Neuronal stem cell (in vitro differentiated cells): ENCODE measurements at regions not wholly inside any gene's neighbourhood (a gene's known extent, or its start where the extent isn't known, plus 50 kb on each side); places are given as distances from the start of the nearest gene placed in this dataset.

Experiments used
- DNase-seq: peaks from one replicate; pipeline ENCODE4 v3.0.0-alpha.2; 2013; ENCODE audit warnings: low spot score
- H2AFZ ChIP-seq: one replicate; pipeline ENCODE4 v1.6.1; 2013; ENCODE audit warnings: mild to moderate bottlenecking, low read length, inconsistent platforms
- H2AK5ac ChIP-seq: 2 replicates; pipeline ENCODE4 v1.6.1; 2013; ENCODE audit warnings: low read depth, mild to moderate bottlenecking, inconsistent platforms, low read length, moderate library complexity, mixed read lengths
- H2BK120ac ChIP-seq: 2 replicates; pipeline ENCODE4 v1.6.1; 2013; ENCODE audit warnings: low read depth, mild to moderate bottlenecking, inconsistent platforms, low read length, moderate library complexity, mixed read lengths
- H2BK12ac ChIP-seq: one replicate; pipeline ENCODE4 v1.6.1; 2013; ENCODE audit warnings: low read length, inconsistent platforms
- H2BK15ac ChIP-seq: 2 replicates; pipeline ENCODE4 v1.6.1; 2013; ENCODE audit warnings: mild to moderate bottlenecking, low read length, inconsistent platforms, mixed read lengths
- H2BK5ac ChIP-seq: one replicate; pipeline ENCODE4 v1.6.1; 2013; ENCODE audit warnings: inconsistent platforms, mild to moderate bottlenecking, low read length, moderate library complexity
- H3K14ac ChIP-seq: one replicate; pipeline ENCODE4 v1.6.1; 2013; ENCODE audit warnings: low read length, inconsistent platforms
- H3K18ac ChIP-seq: 2 replicates; pipeline ENCODE4 v1.6.1; 2013; ENCODE audit warnings: low read length, inconsistent platforms
- H3K23ac ChIP-seq: 2 replicates; pipeline ENCODE4 v1.6.1; 2013; ENCODE audit warnings: low read depth, mild to moderate bottlenecking, mixed read lengths, low read length, inconsistent platforms; ENCODE audit not compliant: poor library complexity
- H3K27ac ChIP-seq: replicated peaks from 3 replicates; pipeline ENCODE4 v1.5.1; 2013; ENCODE audit warnings: low read length, inconsistent platforms
- H3K27me3 ChIP-seq, 3 experiments: 2 replicates each; pipeline ENCODE4 v1.6.1; 2013; ENCODE audit warnings: low read length in 3 of 3, mild to moderate bottlenecking in 2 of 3, inconsistent platforms in 1 of 3, low read depth in 1 of 3, mixed read lengths in 1 of 3, moderate library complexity in 1 of 3; ENCODE audit not compliant: control insufficient read depth in 3 of 3, insufficient read depth in 3 of 3
- H3K36me3 ChIP-seq, 2 donors: replicated peaks in 1 of 2; 2 replicates each; pipeline ENCODE4 v1.6.1; 2013; ENCODE audit warnings: low read length in 2 of 2; ENCODE audit not compliant: control insufficient read depth in 2 of 2, insufficient read depth in 2 of 2
- H3K4ac ChIP-seq: 2 replicates; pipeline ENCODE4 v1.6.1; 2013; ENCODE audit warnings: inconsistent platforms, mild to moderate bottlenecking, low read length, moderate library complexity
- H3K4me1 ChIP-seq, 2 donors: 1 replicate in 1 of 2; 2 replicates in 1 of 2; pipeline ENCODE4 v1.6.1; 2013; ENCODE audit warnings: low read length in 2 of 2, low read depth in 1 of 2; ENCODE audit not compliant: control insufficient read depth in 2 of 2, insufficient read depth in 1 of 2
- H3K4me2 ChIP-seq: one replicate; pipeline ENCODE4 v1.6.1; 2013; ENCODE audit warnings: mild to moderate bottlenecking, low read length, inconsistent platforms; ENCODE audit not compliant: insufficient read depth, poor library complexity, severe bottlenecking
- H3K4me3 ChIP-seq, 2 donors: 2 replicates each; pipeline ENCODE4 v1.5.1; 2013; ENCODE audit warnings: low read length in 2 of 2, mild to moderate bottlenecking in 2 of 2, inconsistent platforms in 1 of 2, moderate library complexity in 1 of 2
- H3K79me1 ChIP-seq: one replicate; pipeline ENCODE4 v1.6.1; 2013; ENCODE audit warnings: low read depth, mild to moderate bottlenecking, inconsistent platforms, low read length, moderate library complexity
- H3K9ac ChIP-seq: one replicate; pipeline ENCODE4 v1.6.1; 2013; ENCODE audit warnings: mild to moderate bottlenecking, low read depth, low read length, inconsistent platforms; ENCODE audit not compliant: poor library complexity
- H3K9me3 ChIP-seq, 2 donors: replicated peaks in 1 of 2; 2 replicates each; pipeline versions ENCODE3 to v1.6.1; 2013; ENCODE audit warnings: low read length in 2 of 2, mild to moderate bottlenecking in 2 of 2, inconsistent platforms in 1 of 2, low read depth in 1 of 2, mixed read lengths in 1 of 2, moderate library complexity in 1 of 2; ENCODE audit not compliant: control insufficient read depth in 2 of 2, insufficient read depth in 1 of 2
- H4K8ac ChIP-seq: one replicate; pipeline ENCODE4 v1.6.1; 2013; ENCODE audit warnings: low read depth, mild to moderate bottlenecking, inconsistent platforms, low read length, moderate library complexity
- H4K91ac ChIP-seq: one replicate; pipeline ENCODE4 v1.6.1; 2013; ENCODE audit warnings: low read length, low read depth, mild to moderate bottlenecking, inconsistent platforms; ENCODE audit not compliant: poor library complexity
- WGBS, 2 donors: extraction: QIAGEN DNeasy Blood & Tissue Kit; methylation state at CpG; one replicate each; pipeline ENCODE4 v1.1.7; 2013; ENCODE audit warnings: missing lambda C conversion rate in 2 of 2, mixed read lengths in 1 of 2; ENCODE audit not compliant: insufficient read length in 2 of 2, insufficient replicate concordance in 1 of 2; ENCODE audit errors: extremely low coverage in 2 of 2; 5-methylcytosine and 5-hydroxymethylcytosine counted together

GRCh38 chr6:105795913-105796517 is 290.1 kb upstream of the PRDM1 start:
- WGBS, 2 donors, result no CpG with 5 or more reads among the region's 9 CpGs
- Histone ChIP-seq H3K9ac (no peak overlapping the region), H3K14ac (no peak overlapping the region), H4K8ac (no peak overlapping the region), H3K4me1 (peaks cover 0 to 5% of the 10 kb centered on the region in 2 donors), H2BK12ac (no peak overlapping the region), H3K18ac (no peak overlapping the region), H2AFZ (no peak overlapping the region), H2BK5ac (no peak overlapping the region), H3K23ac (no peak overlapping the region), H2BK15ac (no peak overlapping the region), H3K36me3 (no peaks in the 10 kb centered on the region), H3K4me3 (no peak overlapping the region), H3K9me3 (no peaks in the 10 kb centered on the region), H3K4me2 (no peak overlapping the region), H3K27ac (no peak overlapping the region), H3K27me3 (no peaks in the 10 kb centered on the region), H3K79me1 (no peaks in the 10 kb centered on the region), H4K91ac (no peak overlapping the region), H2BK120ac (no peak overlapping the region), H3K4ac (no peak overlapping the region), H2AK5ac (no peak overlapping the region)
- DNase-seq, result no peak

DNA sequence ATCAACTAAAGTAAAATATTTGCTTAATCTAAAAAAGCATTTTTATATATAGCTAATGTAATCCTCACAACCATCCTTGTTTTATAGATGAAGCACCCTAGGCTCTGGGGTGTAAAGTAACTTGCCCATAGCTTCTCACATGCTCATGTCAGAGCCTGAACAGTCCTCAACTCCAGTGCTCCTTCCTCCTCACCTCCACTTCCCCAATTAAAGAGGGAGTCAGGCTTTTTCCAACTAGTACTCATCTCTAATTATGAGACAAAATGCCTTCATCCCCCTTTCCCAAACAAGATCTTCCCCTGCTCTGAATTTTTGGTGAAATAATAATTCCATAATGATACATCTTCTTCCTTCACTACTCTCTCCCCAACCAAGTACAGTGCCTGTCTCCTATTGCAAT is 290.8 kb upstream of the PRDM1 start:
- no peaks in the 10 kb centered on the region for H3K27me3 ChIP-seq
- no peak overlapping the region for H3K9ac ChIP-seq
- no peak overlapping the region for H2BK15ac ChIP-seq
- H3K27ac ChIP-seq, result no peak overlapping the region
- H4K91ac ChIP-seq, result no peak overlapping the region
- no peak overlapping the region for H3K14ac ChIP-seq
- no peak overlapping the region for H3K18ac ChIP-seq
- no peak overlapping the region for H2AFZ ChIP-seq
- H2BK12ac ChIP-seq, result no peak overlapping the region
- H3K4me2 ChIP-seq, result no peak overlapping the region
- no peaks in the 10 kb centered on the region for H3K9me3 ChIP-seq
- H2BK5ac ChIP-seq, result no peak overlapping the region
- DNase-seq, result no peak
- H3K4ac ChIP-seq, result no peak overlapping the region
- H3K4me3 ChIP-seq, result no peak overlapping the region
- H2BK120ac ChIP-seq, result no peak overlapping the region
- no peaks in the 10 kb centered on the region for H3K79me1 ChIP-seq
- H3K36me3 ChIP-seq, result no peaks in the 10 kb centered on the region
- no peak overlapping the region for H3K23ac ChIP-seq
- peaks cover 0 to 5% of the 10 kb centered on the region in 2 donors for H3K4me1 ChIP-seq
- H4K8ac ChIP-seq, result no peak overlapping the region
- no peak overlapping the region for H2AK5ac ChIP-seq

DNA sequence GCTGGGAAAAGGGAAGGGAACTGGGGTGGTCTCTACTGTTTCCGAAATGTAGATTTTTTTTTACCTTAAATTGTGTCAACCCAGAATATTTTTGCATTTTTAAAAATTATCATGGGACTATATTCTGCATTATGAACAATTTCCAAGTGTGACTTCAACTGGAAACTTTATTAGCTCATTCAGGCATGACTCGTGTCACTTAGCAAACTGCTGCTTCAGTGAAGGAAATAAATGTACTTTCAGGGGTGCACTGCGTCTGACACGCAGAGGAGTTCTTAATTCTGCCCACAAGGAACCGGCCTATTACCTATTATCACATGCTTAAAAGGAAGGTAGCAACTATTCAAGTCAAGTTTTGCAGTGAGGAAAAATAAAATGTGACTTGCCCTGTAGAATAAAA is 291.3 kb upstream of the PRDM1 start:
- no peak overlapping the region for H2AFZ ChIP-seq
- H2BK12ac ChIP-seq, result no peak overlapping the region
- H2AK5ac ChIP-seq, result no peak overlapping the region
- no peak overlapping the region for H3K4me3 ChIP-seq
- H3K79me1 ChIP-seq, result no peaks in the 10 kb centered on the region
- H4K8ac ChIP-seq, result no peak overlapping the region
- H3K14ac ChIP-seq, result no peak overlapping the region
- no peak overlapping the region for H2BK5ac ChIP-seq
- H3K18ac ChIP-seq, result no peak overlapping the region
- no peak overlapping the region for H4K91ac ChIP-seq
- H3K9ac ChIP-seq, result no peak overlapping the region
- DNase-seq, result no peak
- H3K27ac ChIP-seq, result no peak overlapping the region
- no peak overlapping the region for H3K4ac ChIP-seq
- H3K36me3 ChIP-seq, result no peaks in the 10 kb centered on the region
- no peaks in the 10 kb centered on the region for H3K27me3 ChIP-seq
- H3K9me3 ChIP-seq, result no peaks in the 10 kb centered on the region
- H2BK15ac ChIP-seq, result no peak overlapping the region
- no peak overlapping the region for H2BK120ac ChIP-seq
- H3K4me1 ChIP-seq, result peaks cover 0 to 5% of the 10 kb centered on the region in 2 donors
- no peak overlapping the region for H3K23ac ChIP-seq
- WGBS, 2 donors, result no CpG with 5 or more reads among the region's 5 CpGs
- no peak overlapping the region for H3K4me2 ChIP-seq

DNA sequence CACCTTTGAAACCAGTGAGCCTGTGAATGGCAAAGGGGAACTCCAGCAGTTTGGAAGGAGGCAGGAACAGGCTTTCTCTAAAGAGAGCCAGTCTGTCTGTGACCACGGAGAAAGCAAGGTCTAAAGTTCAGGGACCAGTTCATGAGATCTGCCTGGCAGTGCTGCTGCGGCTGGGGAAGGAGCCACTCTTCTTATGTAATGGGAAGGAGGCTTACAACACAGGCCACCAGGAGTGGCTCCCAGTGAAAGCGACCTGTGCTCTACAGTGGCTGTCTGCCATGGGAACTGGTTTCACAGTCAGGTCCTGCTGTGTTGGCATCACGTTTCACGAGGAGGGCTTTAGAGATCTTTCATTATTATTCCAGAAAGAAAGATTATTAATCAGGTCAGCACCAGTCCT is 291.9 kb upstream of the PRDM1 start:
- H3K14ac ChIP-seq, result no peak overlapping the region
- H3K9me3 ChIP-seq, result no peaks in the 10 kb centered on the region
- H3K4me2 ChIP-seq, result no peak overlapping the region
- H3K23ac ChIP-seq, result no peak overlapping the region
- WGBS, 2 donors, result no CpG with 5 or more reads among the region's 5 CpGs
- H3K79me1 ChIP-seq, result no peaks in the 10 kb centered on the region
- no peak overlapping the region for H2BK12ac ChIP-seq
- peaks cover 0 to 4% of the 10 kb centered on the region in 2 donors for H3K4me1 ChIP-seq
- H3K27ac ChIP-seq, result no peak overlapping the region
- no peak overlapping the region for H3K9ac ChIP-seq
- H3K4ac ChIP-seq, result no peak overlapping the region
- DNase-seq, result no peak
- no peak overlapping the region for H3K18ac ChIP-seq
- no peak overlapping the region for H2AFZ ChIP-seq
- no peak overlapping the region for H4K8ac ChIP-seq
- no peaks in the 10 kb centered on the region for H3K27me3 ChIP-seq
- no peak overlapping the region for H2BK5ac ChIP-seq
- no peak overlapping the region for H2AK5ac ChIP-seq
- no peak overlapping the region for H2BK15ac ChIP-seq
- no peaks in the 10 kb centered on the region for H3K36me3 ChIP-seq
- no peak overlapping the region for H2BK120ac ChIP-seq
- H3K4me3 ChIP-seq, result no peak overlapping the region
- H4K91ac ChIP-seq, result no peak overlapping the region
